GM13977 (cell line): ENCODE measurements at regions not wholly inside any gene's neighbourhood (a gene's known extent, or its start where the extent isn't known, plus 50 kb on each side); places are given as distances from the start of the nearest gene placed in this dataset.

Experiments used
- DNase-seq: peaks from one replicate; pipeline ENCODE4 v3.0.0; 2012; ENCODE audit warnings: low spot score
- in situ Hi-C: fragments of 300-500 bp; cut with MboI; formaldehyde crosslinking; loops from one replicate; pipeline ENCODE4 v1.12.0; 2022; ENCODE audit warnings: low sequenced_read_pairs, low pct_unique_long_range_greater_than_20kb, mixed read lengths, inconsistent platforms; ENCODE audit not compliant: unreplicated experiment
- TF ChIP-seq, protein P1 (sequence below): IDR thresholded peaks from 2 replicates; pipeline ENCODE4 v1.5.1; 2012; ENCODE audit warnings: mild to moderate bottlenecking, control low read depth; ENCODE audit not compliant: insufficient read depth; ENCODE audit errors: extremely low read depth, missing control alignments

DNA sequence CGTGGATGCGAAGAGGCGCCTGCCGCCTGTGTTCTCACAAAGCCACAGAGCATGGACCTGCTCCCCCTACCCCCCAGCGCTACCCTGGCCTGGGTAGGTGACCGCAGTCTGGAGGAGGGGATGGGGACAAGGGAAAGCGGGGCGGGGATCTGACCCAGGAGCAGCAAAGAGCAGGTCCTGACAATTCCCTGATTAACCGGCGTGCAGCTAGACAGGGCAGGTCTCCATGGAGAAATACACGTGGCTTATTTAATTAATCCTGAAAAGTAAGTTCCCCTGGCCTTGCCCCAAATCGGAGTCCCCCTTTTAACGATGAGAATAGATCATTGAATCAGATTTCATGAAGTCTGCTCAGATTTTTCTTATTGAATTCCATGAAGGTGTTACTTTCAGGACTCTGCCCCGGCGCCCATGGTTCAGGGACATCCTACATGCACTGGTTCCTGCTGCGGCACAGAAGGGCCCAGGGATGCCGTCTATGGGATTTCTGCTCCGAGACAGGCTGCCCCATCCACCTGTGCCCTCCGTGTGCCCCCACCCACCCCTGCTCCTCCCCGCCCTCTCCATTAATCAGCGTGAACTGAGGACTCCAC lies 251.0 kb upstream of the SFSWAP start:
- in situ Hi-C loops: no loop called here
- no peak for DNase-seq

DNA sequence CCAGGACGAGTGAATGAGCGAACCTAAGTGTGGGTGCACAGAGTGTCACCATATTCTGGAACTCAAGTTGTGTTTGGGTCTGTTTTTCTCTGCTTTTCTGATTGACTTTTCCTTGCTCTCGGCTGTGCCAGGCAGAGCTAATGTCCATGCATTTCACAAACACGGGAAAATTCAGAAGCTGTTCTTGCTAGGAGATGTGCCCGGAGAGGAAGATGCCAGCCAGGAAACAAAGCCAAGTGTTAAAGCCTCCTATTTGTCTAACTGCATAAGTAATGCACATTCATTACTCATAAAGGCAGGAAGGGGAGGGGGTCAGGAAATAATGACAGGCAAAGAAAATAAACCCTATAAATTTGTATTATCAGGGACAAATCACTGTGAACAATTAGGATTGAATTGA lies 250.4 kb upstream of the SFSWAP start:
- in situ Hi-C loops: no loop called here
- TF ChIP-seq, protein P1, sequence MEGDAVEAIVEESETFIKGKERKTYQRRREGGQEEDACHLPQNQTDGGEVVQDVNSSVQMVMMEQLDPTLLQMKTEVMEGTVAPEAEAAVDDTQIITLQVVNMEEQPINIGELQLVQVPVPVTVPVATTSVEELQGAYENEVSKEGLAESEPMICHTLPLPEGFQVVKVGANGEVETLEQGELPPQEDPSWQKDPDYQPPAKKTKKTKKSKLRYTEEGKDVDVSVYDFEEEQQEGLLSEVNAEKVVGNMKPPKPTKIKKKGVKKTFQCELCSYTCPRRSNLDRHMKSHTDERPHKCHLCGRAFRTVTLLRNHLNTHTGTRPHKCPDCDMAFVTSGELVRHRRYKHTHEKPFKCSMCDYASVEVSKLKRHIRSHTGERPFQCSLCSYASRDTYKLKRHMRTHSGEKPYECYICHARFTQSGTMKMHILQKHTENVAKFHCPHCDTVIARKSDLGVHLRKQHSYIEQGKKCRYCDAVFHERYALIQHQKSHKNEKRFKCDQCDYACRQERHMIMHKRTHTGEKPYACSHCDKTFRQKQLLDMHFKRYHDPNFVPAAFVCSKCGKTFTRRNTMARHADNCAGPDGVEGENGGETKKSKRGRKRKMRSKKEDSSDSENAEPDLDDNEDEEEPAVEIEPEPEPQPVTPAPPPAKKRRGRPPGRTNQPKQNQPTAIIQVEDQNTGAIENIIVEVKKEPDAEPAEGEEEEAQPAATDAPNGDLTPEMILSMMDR: no peak
- no peak for DNase-seq

More for the DNA sequence above, 251.0 kb upstream of the SFSWAP start:
- TF ChIP-seq, protein P1: no peak

DNA sequence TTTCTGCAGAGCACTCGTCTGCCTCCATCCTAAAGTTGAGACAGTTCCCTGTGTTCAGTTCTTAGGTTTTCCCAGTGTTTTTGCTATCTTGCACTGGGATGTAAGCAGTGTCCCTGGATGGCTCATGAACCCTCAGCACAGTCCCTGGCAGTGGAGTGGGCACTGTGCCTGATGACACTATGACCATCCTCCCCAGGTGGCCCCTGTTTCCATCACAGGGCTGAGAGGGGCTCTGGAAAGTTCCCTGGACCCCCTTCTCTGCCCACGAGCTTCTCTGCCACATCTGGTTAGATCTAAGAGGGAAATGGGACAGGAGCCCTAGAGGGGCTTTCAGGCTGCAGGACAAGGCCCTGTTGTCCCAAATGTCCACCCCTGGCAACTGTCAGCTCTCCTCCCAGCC lies 249.8 kb upstream of the SFSWAP start:
- in situ Hi-C loops: no loop called here
- TF ChIP-seq, protein P1: no peak
- no peak for DNase-seq

DNA sequence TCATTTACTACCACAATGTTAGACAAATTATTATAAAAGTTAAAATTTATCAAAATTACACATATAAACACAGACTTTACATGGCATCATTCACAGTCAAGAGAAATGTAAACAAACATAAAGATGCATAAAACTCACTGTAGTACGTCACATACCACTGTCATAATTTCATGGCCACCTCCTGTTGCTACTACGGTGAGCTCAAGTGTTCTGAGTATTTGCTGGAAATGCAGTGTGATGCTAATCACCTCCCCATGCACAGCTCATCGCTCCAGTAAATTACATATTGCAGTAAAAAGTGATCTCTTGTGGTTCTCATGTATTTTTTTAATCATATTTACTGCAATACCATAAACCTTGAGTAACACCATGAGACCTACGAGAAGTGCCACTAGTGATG lies 247.7 kb upstream of the SFSWAP start:
- in situ Hi-C loops: no loop called here
- no peak for DNase-seq
- TF ChIP-seq, protein P1: no peak

DNA sequence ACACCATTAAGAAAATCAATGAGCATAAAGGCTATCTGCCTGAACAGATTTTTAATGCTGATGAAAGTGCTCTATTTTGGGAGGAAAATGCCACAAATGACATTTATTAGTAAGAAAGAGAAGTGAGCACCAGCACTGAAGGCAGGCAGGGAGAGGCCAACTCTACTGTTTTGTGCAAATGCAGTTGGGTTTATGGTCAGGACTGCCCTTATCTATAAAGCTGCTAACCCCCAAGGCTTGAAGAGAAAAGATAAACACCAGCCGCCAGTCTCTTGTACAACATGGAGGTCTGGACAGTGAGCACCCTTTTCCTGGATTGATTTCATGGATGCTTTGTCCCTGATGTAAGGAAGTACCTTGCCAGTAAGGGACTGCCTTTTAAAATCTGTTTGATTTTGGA lies 246.8 kb upstream of the SFSWAP start:
- no peak for DNase-seq
- TF ChIP-seq, protein P1: no peak
- in situ Hi-C loops: no loop called here

DNA sequence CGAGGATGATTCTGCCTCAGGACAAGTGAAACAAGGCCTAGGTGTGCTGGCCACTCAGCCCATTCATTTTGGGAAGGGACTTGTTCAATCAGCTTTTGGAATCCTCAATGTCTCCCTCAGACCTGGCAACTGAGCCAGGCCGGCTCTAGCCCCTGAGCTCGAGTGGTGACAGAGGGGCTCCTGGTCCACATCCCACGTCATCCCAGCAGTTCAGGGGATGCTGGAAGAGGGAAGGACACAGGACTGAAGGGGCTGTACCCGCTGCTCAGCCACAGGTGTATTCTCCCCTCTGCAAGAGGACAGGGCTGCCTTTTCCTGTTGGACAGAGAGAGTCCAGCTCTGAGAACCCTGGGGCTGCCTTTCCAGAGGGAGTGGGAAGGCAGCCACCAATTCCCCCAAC lies 244.6 kb upstream of the SFSWAP start:
- TF ChIP-seq, protein P1: no peak
- DNase-seq: no peak
- in situ Hi-C loops: no loop called here

DNA sequence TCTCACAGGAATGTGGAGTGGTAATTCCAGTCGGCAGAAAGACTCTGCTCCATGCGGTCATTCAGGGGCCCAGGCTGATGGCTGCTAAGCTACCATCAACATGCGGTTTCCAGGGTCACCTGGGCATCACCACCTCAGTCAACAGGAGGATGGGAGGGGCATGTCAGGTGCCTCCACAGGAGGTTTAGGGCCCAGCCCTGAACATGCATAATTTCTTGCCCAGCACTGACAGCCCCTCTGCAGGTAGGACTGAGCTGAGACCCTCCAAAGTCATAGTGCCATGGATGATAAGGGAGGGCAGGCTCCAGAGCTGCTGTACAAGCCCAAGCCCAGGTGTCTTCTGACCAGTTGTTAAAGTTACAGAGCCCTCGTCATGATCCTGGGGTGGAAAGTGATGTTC lies 244.0 kb upstream of the SFSWAP start:
- in situ Hi-C loops: no loop called here
- TF ChIP-seq, protein P1: no peak
- no peak for DNase-seq
